MM.1S (cell line): ENCODE measurements at regions not wholly inside any gene's neighbourhood (a gene's known extent, or its start where the extent isn't known, plus 50 kb on each side); places are given as distances from the start of the nearest gene placed in this dataset.
"Not testable (repeated sequence)": the region's sequence is repeated elsewhere in the genome, so short reads cannot be mapped to it uniquely, and the experiment has no call there.

Source experiments
- DNase-seq: peaks from one replicate; pipeline ENCODE4 v3.0.0-alpha.2; 2015
- H2AFZ ChIP-seq: fragments of 300-600 bp; sonication (generic); 2 replicates; pipeline ENCODE4 v1.6.0; 2016; ENCODE audit warnings: antibody characterized with exemption, low read length
- H3F3A ChIP-seq: fragments of 300-600 bp; sonication (generic); 2 replicates; pipeline ENCODE4 v1.6.1; 2016; ENCODE audit warnings: mild to moderate bottlenecking, antibody characterized with exemption, low read length, moderate library complexity, mixed read lengths; ENCODE audit not compliant: insufficient read depth
- H3K27ac ChIP-seq: fragments of 300-600 bp; sonication (generic); 2 replicates; pipeline ENCODE4 v1.5.1; 2016; ENCODE audit warnings: mild to moderate bottlenecking, low read length
- H3K27me3 ChIP-seq: fragments of 300-600 bp; sonication (generic); replicated peaks from 2 replicates; pipeline ENCODE4 v1.6.0; 2016; ENCODE audit warnings: low read length; ENCODE audit not compliant: insufficient read depth
- H3K36me3 ChIP-seq: fragments of 300-600 bp; sonication (generic); replicated peaks from 2 replicates; pipeline ENCODE4 v1.6.1; 2016; ENCODE audit warnings: mild to moderate bottlenecking, low read length, mixed read lengths; ENCODE audit not compliant: insufficient read depth
- H3K4me1 ChIP-seq: fragments of 300-600 bp; sonication (generic); 2 replicates; pipeline ENCODE4 v1.6.1; 2016; ENCODE audit warnings: low read length, mixed read lengths
- H3K4me2 ChIP-seq: fragments of 300-600 bp; sonication (generic); 2 replicates; pipeline ENCODE4 v1.6.0; 2016; ENCODE audit warnings: low read depth, low read length
- H3K4me3 ChIP-seq: fragments of 300-600 bp; sonication (generic); 2 replicates; pipeline ENCODE4 v1.5.1; 2016; ENCODE audit warnings: low read length, mixed read lengths
- H3K79me2 ChIP-seq: fragments of 300-600 bp; sonication (generic); 2 replicates; pipeline ENCODE4 v1.6.1; 2016; ENCODE audit warnings: mixed run types, low read length, mixed read lengths
- H3K9ac ChIP-seq: fragments of 300-600 bp; sonication (generic); 2 replicates; pipeline ENCODE4 v1.6.1; 2016; ENCODE audit warnings: low read length, mixed read lengths
- H3K9me2 ChIP-seq: fragments of 300-600 bp; sonication (generic); replicated peaks from 2 replicates; pipeline ENCODE4 v1.6.1; 2016; ENCODE audit warnings: mild to moderate bottlenecking, low read length, mixed read lengths; ENCODE audit not compliant: insufficient read depth
- H3K9me3 ChIP-seq: fragments of 300-600 bp; sonication (generic); replicated peaks from 2 replicates; pipeline ENCODE4 v1.6.1; 2016; ENCODE audit warnings: mild to moderate bottlenecking, low read length, mixed read lengths; ENCODE audit not compliant: insufficient read depth
- H4K20me1 ChIP-seq: fragments of 300-600 bp; sonication (generic); 2 replicates; pipeline ENCODE4 v1.6.1; 2016; ENCODE audit warnings: mild to moderate bottlenecking, low read length, moderate library complexity, mixed read lengths; ENCODE audit not compliant: insufficient read depth
- CTCF ChIP-seq: fragments of 300-600 bp; sonication (generic); IDR thresholded peaks from 2 replicates; pipeline ENCODE4 v1.5.1; 2016; ENCODE audit warnings: antibody characterized with exemption, low read length, mixed read lengths
- EZH2 ChIP-seq: fragments of 300-600 bp; sonication (generic); optimal IDR thresholded peaks from 2 replicates; pipeline ENCODE3; 2017; ENCODE audit warnings: low read depth, mild to moderate bottlenecking, antibody characterized with exemption, low read length, mixed read lengths
- EZH2phosphoT487 ChIP-seq: fragments of 300-600 bp; sonication (generic); IDR thresholded peaks from 2 replicates; pipeline ENCODE4 v1.6.1; 2018; ENCODE audit warnings: antibody characterized with exemption, low read length

DNA sequence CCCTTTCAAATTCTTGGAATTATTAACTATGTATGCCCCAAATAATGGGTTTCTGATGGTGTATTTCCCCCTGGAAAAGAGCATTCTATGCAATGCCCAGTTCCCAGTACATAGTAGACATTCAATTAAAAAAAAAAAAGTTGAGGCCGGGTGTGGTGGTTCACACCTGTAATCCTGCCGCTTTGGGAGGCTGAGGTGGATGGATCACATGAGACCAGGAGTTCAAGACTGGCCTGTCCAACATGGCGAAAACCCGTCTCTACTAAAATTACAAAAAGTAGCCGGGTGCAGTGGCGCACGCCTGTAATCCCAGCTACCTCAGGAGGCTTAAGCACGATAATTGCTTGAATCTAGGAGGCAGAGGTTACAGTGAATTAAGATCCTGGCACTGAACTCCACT, 83.3 kb upstream of the ZNF217 start:
- H3K9me3 ChIP-seq = no peaks in the 10 kb centered on the region
- H3K9me2 ChIP-seq = no peaks in the 10 kb centered on the region
- H3K27ac ChIP-seq = no peak overlapping the region

DNA sequence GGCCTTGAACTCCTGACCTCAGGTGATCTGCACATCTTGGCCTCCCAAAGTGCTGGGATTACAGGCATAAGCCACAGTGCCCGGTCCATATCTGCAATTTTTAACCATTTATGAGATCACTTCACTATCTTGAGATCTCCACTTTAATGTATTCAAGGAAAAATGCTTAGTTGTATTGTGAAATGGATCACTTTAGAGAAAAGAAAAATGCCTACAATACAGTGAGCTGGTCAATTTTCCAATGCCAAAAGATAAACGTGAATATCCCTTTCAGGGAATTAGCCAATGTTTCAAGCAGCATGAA, 82.8 kb upstream of the ZNF217 start:
- Histone ChIP-seq H3K79me2 (no peaks in the 10 kb centered on the region), H3K4me2 (no peak overlapping the region), H3K27ac (no peak overlapping the region), H3K9ac (no peak overlapping the region), H3K9me2 (no peaks in the 10 kb centered on the region), H2AFZ (no peak overlapping the region), H3K9me3 (no peaks in the 10 kb centered on the region), H3F3A (no peaks in the 10 kb centered on the region), H3K4me1 (no peaks in the 10 kb centered on the region), H3K27me3 (no peaks in the 10 kb centered on the region), H3K4me3 (no peak overlapping the region), H3K36me3 (no peaks in the 10 kb centered on the region), H4K20me1 (no peaks in the 10 kb centered on the region)
- TF ChIP-seq EZH2 = no peak
- no peak for DNase-seq

More for the DNA sequence above, 83.3 kb upstream of the ZNF217 start:
- DNase-seq = no peak
- no peaks in the 10 kb centered on the region for H3K27me3 ChIP-seq
- no peak overlapping the region for H3K4me2 ChIP-seq
- H3K79me2 ChIP-seq = no peaks in the 10 kb centered on the region
- no peak overlapping the region for H2AFZ ChIP-seq
- no peaks in the 10 kb centered on the region for H4K20me1 ChIP-seq
- no peaks in the 10 kb centered on the region for H3K36me3 ChIP-seq
- no peak overlapping the region for H3K4me3 ChIP-seq
- H3K9ac ChIP-seq = no peak overlapping the region
- no peaks in the 10 kb centered on the region for H3F3A ChIP-seq
- H3K4me1 ChIP-seq = no peaks in the 10 kb centered on the region
- TF ChIP-seq EZH2phosphoT487 (no peak), EZH2 (no peak), CTCF (no peak)

GRCh38 chr20:53672484-53673129, 79.0 kb upstream of the ZNF217 start:
- H3K36me3 ChIP-seq = no peaks in the 10 kb centered on the region
- no peak overlapping the region for H3K4me3 ChIP-seq
- H3K9me3 ChIP-seq = no peaks in the 10 kb centered on the region
- no peaks in the 10 kb centered on the region for H3K9me2 ChIP-seq
- no peaks in the 10 kb centered on the region for H3K79me2 ChIP-seq
- no peaks in the 10 kb centered on the region for H3F3A ChIP-seq
- no peak overlapping the region for H2AFZ ChIP-seq
- no peaks in the 10 kb centered on the region for H4K20me1 ChIP-seq
- no peak for DNase-seq
- no peak overlapping the region for H3K9ac ChIP-seq
- H3K4me1 ChIP-seq = no peaks in the 10 kb centered on the region
- no peaks in the 10 kb centered on the region for H3K27me3 ChIP-seq
- no peak for TF ChIP-seq EZH2phosphoT487
- TF ChIP-seq EZH2 = no peak
- no peak for TF ChIP-seq CTCF
- no peak overlapping the region for H3K27ac ChIP-seq
- H3K4me2 ChIP-seq = no peak overlapping the region

DNA sequence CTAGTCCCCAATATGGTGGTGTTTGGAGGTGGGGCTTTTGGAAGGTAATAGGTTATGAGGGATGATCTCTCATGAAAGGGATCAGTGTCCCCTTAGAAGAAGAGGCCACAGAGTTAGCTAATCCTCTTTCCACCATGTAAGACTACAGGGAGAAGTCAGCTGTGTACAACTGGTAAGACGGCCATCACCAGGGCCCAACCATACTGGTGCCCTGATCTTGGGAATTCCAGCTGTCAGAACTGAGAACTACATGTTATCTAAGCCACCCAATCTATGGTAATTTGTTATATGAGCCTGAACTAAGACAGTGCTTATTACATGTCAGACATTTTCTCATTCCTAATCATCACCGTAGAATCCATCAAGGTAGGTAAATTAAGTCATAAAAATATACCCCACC, 77.7 kb upstream of the ZNF217 start:
- Histone ChIP-seq H3F3A (no peaks in the 10 kb centered on the region), H3K9ac (no peak overlapping the region), H3K27me3 (no peaks in the 10 kb centered on the region), H3K27ac (no peak overlapping the region), H3K4me2 (no peak overlapping the region), H3K79me2 (no peaks in the 10 kb centered on the region), H3K9me3 (no peaks in the 10 kb centered on the region), H3K36me3 (no peaks in the 10 kb centered on the region), H4K20me1 (no peaks in the 10 kb centered on the region), H3K4me1 (no peaks in the 10 kb centered on the region), H3K4me3 (no peak overlapping the region), H3K9me2 (no peaks in the 10 kb centered on the region), H2AFZ (no peak overlapping the region)
- TF ChIP-seq CTCF = no peak
- no peak for TF ChIP-seq EZH2phosphoT487
- no peak for TF ChIP-seq EZH2
- DNase-seq = no peak

GRCh38 chr20:53669517-53670313, 76.1 kb upstream of the ZNF217 start:
- H3K36me3 ChIP-seq, H3K4me3 ChIP-seq, H3K9me2 ChIP-seq, H3K79me2 ChIP-seq, H3K9me3 ChIP-seq, DNase-seq, H4K20me1 ChIP-seq, H3F3A ChIP-seq, H2AFZ ChIP-seq, H3K4me1 ChIP-seq, H3K4me2 ChIP-seq, H3K9ac ChIP-seq, H3K27ac ChIP-seq, H3K27me3 ChIP-seq: not testable (repeated sequence)
